Panc1 (cell line): ENCODE measurements at regions not wholly inside any gene's neighbourhood (a gene's known extent, or its start where the extent isn't known, plus 50 kb on each side); places are given as distances from the start of the nearest gene placed in this dataset.

Experiments
- CTCF ChIP-seq: fragments of 450-650 bp; IDR thresholded peaks from 2 replicates; pipeline ENCODE4 v1.5.1; 2017; ENCODE audit warnings: mild to moderate bottlenecking
- POLR2AphosphoS5 ChIP-seq: IDR thresholded peaks from 2 replicates; pipeline ENCODE4 v1.6.1; 2012; ENCODE audit warnings: mild to moderate bottlenecking, low read depth, low read length, moderate library complexity
- REST ChIP-seq, 2 experiments: IDR thresholded peaks; 2 replicates each; pipeline ENCODE4 v1.6.1; 2011 to 2012; ENCODE audit warnings: low read depth in 2 of 2, control low read depth in 1 of 2, low read length in 1 of 2, mild to moderate bottlenecking in 1 of 2, moderate library complexity in 1 of 2; ENCODE audit not compliant: insufficient read depth in 1 of 2

- TF ChIP-seq REST (IDR thresholded peaks at IDR 0.05; ENCODE audit: insufficient read depth in 1 of 2, low read depth in 2 of 2, low read length in 1 of 2) (no peak), CTCF (no peak), POLR2AphosphoS5 (no peak)
These were observed 116.2 kb upstream of the STX18 start for GRCh38 chr4:4658052-4658451.
